ENCODE measurements at regions not wholly inside any gene's neighbourhood (a gene's known extent, or its start where the extent isn't known, plus 50 kb on each side); places are given as distances from the start of the nearest gene placed in this dataset.

DNA sequence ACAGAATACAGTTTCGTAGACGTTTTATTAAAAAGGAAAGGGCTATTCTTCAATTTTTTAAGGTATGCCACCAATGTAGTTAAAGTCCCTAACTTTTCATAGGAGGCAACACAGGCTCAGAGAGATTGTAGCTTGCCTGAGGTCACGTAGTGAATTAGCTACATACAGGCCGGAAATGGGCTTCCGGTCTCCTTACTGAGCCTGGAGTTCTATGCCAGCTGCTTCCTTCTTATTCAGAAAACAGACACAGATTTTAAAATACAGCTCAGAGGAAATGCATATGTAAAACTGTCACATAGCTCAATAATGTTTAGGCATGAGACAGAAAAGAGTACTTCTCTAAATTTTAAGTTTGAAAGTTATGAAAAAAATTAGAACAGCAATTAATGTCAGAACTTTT lies 85.4 kb upstream of the TUBA3C start:
- TF ChIP-seq, protein P1, sequence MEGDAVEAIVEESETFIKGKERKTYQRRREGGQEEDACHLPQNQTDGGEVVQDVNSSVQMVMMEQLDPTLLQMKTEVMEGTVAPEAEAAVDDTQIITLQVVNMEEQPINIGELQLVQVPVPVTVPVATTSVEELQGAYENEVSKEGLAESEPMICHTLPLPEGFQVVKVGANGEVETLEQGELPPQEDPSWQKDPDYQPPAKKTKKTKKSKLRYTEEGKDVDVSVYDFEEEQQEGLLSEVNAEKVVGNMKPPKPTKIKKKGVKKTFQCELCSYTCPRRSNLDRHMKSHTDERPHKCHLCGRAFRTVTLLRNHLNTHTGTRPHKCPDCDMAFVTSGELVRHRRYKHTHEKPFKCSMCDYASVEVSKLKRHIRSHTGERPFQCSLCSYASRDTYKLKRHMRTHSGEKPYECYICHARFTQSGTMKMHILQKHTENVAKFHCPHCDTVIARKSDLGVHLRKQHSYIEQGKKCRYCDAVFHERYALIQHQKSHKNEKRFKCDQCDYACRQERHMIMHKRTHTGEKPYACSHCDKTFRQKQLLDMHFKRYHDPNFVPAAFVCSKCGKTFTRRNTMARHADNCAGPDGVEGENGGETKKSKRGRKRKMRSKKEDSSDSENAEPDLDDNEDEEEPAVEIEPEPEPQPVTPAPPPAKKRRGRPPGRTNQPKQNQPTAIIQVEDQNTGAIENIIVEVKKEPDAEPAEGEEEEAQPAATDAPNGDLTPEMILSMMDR (IDR thresholded peaks at IDR 0.05; ENCODE audit: borderline replicate concordance, control extremely low read depth, extremely low read depth, insufficient read depth, missing control alignments) = no peak
- in situ Hi-C loops (cut with MboI; ENCODE audit: low sequenced_read_pairs, unreplicated experiment) = loop anchor here (25.0 kb wide), 1 partner anchor 95 kb away; no protein-coding TSS in a partner anchor
- DNase-seq (ENCODE audit: low spot score) = no peak

DNA sequence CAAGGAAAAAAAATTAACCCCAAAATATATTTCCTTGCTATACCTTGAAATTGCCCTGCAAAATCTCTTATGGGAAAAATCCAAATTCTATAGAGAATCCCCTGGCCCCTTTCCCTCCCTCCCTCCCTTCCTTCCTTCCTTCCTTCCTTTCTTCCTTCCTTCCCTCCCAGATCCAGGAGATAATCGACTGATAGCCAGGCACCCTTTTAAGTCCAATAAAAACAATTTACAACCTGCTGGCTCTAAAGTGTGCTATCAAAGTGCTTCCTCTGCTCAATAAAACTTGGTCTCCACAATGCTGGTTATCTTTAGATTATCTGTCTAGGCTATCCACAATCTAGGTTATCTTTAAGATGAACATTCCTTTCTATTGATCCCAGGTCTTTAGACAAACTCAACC lies 83.1 kb upstream of the TUBA3C start:
- in situ Hi-C loops (cut with MboI; ENCODE audit: low sequenced_read_pairs, unreplicated experiment) = loop anchor here (25.0 kb wide), 1 partner anchor 98 kb away; no protein-coding TSS in a partner anchor
- no peak for DNase-seq (ENCODE audit: low spot score)
- TF ChIP-seq, protein P1 (IDR thresholded peaks at IDR 0.05; ENCODE audit: borderline replicate concordance, control extremely low read depth, extremely low read depth, insufficient read depth, missing control alignments) = no peak

DNA sequence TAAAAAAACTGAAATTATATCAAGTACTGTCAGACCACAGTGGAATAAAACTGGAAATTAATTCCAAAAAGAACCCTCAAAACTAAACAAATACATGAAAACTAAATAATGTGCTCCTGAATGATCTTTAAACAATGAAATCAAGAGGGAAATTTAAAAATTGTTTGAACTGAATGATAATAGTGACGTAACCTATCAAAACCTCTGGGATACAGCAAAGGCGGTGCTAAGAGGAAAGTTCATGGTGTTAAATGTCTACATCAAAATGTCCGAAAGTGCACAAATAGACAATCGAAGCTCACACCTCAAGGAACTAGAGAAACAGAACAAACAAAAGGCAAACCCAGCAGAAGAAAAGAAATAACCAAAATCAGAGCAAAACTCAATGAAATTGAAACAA lies 70.8 kb upstream of the TUBA3C start:
- TF ChIP-seq, protein P1 (IDR thresholded peaks at IDR 0.05; ENCODE audit: borderline replicate concordance, control extremely low read depth, extremely low read depth, insufficient read depth, missing control alignments) = no peak
- DNase-seq (ENCODE audit: low spot score) = no peak
- in situ Hi-C loops (cut with MboI; ENCODE audit: low sequenced_read_pairs, unreplicated experiment) = loop anchor here (25.0 kb wide), 1 partner anchor 110 kb away; no protein-coding TSS in a partner anchor

DNA sequence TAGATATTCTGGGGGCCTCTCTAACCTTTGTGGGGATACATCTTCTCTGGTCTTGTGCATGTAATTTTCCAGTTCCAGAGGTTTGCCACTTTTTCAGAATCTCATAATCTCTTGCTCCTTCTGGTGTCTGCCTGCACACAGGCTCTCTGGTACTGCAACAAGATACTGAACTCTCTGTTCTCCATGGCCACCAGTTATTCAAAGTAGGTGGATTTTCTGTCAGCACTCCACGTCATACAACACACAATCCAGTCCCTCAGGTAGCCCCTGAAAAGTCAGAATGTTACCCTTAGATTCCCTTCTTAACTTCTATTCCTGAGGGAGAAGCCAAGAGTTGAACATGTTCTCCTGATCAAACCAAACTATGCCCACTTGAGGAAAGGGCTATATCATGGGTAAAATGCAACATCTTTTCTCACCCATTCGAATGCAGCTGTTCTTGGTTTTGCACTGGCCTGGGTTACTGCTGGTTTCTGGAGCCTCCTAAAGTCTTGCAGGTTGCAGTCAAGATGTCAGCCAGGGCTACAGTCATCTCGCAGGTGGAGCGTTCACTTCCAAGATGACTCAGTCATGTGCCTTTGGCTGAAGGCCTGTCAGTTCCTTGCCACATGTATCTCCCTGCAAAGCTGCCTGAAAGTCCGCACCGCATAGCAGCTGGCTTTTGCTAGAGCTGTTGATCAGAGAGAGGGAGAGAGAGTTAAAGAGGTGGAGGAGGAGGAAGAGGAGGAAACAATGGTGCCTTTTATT lies 57.7 kb upstream of the TUBA3C start:
- in situ Hi-C loops (cut with MboI; ENCODE audit: low sequenced_read_pairs, unreplicated experiment) = loop anchor here (25.0 kb wide), 2 partner anchors 102 to 348 kb away; no protein-coding TSS in a partner anchor
- no peak for DNase-seq (ENCODE audit: low spot score)
- TF ChIP-seq, protein P1 (IDR thresholded peaks at IDR 0.05; ENCODE audit: borderline replicate concordance, control extremely low read depth, extremely low read depth, insufficient read depth, missing control alignments) = no peak

All from GM13976 (cell line).